DND-41 (cell line): ENCODE measurements at regions not wholly inside any gene's neighbourhood (a gene's known extent, or its start where the extent isn't known, plus 50 kb on each side); places are given as distances from the start of the nearest gene placed in this dataset.

Experiments used
- CTCF ChIP-seq: IDR thresholded peaks from 2 replicates; pipeline ENCODE4 v1.5.1; 2012; ENCODE audit warnings: borderline replicate concordance, low read length, moderate library complexity, mild to moderate bottlenecking; ENCODE audit not compliant: poor library complexity, severe bottlenecking; ENCODE audit errors: extremely low read depth
- EZH2 ChIP-seq: IDR thresholded peaks from 3 replicates; pipeline ENCODE4 v1.6.1; 2012; ENCODE audit warnings: borderline replicate concordance, low read depth, mild to moderate bottlenecking, moderate library complexity, low read length, inconsistent platforms; ENCODE audit not compliant: severe bottlenecking

DNA sequence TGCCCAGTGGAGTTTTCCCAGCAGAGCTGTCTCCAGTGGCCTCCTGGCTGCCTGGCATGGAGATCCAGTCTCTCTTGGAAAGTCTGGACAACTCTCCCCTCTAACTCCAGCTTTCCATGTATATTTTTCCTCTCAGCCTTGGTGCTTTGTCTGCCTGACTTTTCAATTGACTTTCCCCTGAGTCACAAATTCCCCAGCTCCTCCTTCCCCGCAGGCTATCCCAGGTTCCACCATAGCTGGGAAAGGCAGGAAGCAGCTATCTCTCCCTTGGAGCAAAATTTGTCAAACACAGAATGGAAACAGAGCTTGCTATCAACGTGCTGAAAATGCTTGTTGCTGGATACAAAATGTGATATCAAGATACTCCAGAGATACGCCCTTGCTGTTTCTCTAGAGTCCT, 384.8 kb downstream of the TMEM135 start:
- TF ChIP-seq CTCF (no peak), EZH2 (no peak)
